HepG2 (cell line): ENCODE measurements at regions not wholly inside any gene's neighbourhood (a gene's known extent, or its start where the extent isn't known, plus 50 kb on each side); places are given as distances from the start of the nearest gene placed in this dataset.

ENCODE experiments used
- ATAC-seq: fragments of 200-7000 bp; cut with Tn5 transposase; 3 replicates; pipeline ENCODE4 v1.9.1; 2020; ENCODE audit warnings: mild to moderate bottlenecking, moderate library complexity
- BruUV-seq: library from RNA; stranded (reverse); fragments of 400-500 nt; replicated peaks from 2 replicates; lab custom pipeline; 2021; lab: Mats Ljungman, UMichigan
- CTCF ChIA-PET: fragments of 300-600 bp; formaldehyde crosslinking; extraction: SDS; loops from one replicate; lab custom pipeline; 2021; ENCODE audit warnings: low total read pairs, inconsistent platforms, low intra/inter-chr PET ratio; lab: Yijun Ruan, JAX
- POLR2A ChIA-PET: fragments of 350-600 bp; sonication (Branson Sonifier 250); formaldehyde crosslinking; loops from one replicate; lab custom pipeline; 2020; ENCODE audit warnings: antibody characterized with exemption, inconsistent platforms; lab: Yijun Ruan, JAX
- DNase-seq: peaks from one replicate; pipeline ENCODE4 v3.0.0-alpha.2; 2015; ENCODE audit warnings: low spot score
- FAIRE-seq: peaks from 3 replicates; lab custom pipeline; 2011; peaks lifted over from hg19 to GRCh38; lab: Jason Lieb, UNC
- H2AFZ ChIP-seq: one replicate; pipeline ENCODE4 v1.6.1; 2011; ENCODE audit warnings: low read length, inconsistent platforms
- H3K27ac ChIP-seq: fragments of 300-600 bp; 3 replicates; pipeline ENCODE4 v1.8.0; 2011; ENCODE audit warnings: mixed run types, mild to moderate bottlenecking, mixed read lengths, low read length, inconsistent platforms; ENCODE audit not compliant: insufficient read depth; ENCODE audit errors: extremely low read length
- H3K27me3 ChIP-seq, 2 experiments: fragments of 200-600 bp in 1 of 2; 2 replicates in 1 of 2; 3 replicates in 1 of 2; pipeline versions ENCODE4 v1.6.0 to v1.8.0; 2011; ENCODE audit warnings: low read length in 2 of 2, mild to moderate bottlenecking in 2 of 2, moderate library complexity in 2 of 2, inconsistent platforms in 1 of 2; ENCODE audit not compliant: insufficient read depth in 2 of 2, control insufficient read depth in 1 of 2
- H3K36me3 ChIP-seq, 2 experiments: fragments of 200-600 bp in 1 of 2; replicated peaks in 1 of 2; 2 replicates in 1 of 2; 3 replicates in 1 of 2; pipeline versions ENCODE4 v1.5.1 to v1.8.0; 2011; ENCODE audit warnings: low read length in 2 of 2, inconsistent platforms in 1 of 2; ENCODE audit not compliant: insufficient read depth in 2 of 2, control insufficient read depth in 1 of 2
- H3K4me1 ChIP-seq: 2 replicates; pipeline ENCODE4 v1.5.1; 2012; ENCODE audit warnings: low read length, inconsistent platforms; ENCODE audit not compliant: insufficient read depth
- H3K4me2 ChIP-seq: 2 replicates; pipeline ENCODE4 v1.6.0; 2011; ENCODE audit warnings: low read depth, low read length, inconsistent platforms
- H3K4me3 ChIP-seq, 3 experiments: fragments of 200-600 bp in 1 of 3; sonication (generic), shearing (Covaris generic) in 1 of 3; replicated peaks in 1 of 3; 2 replicates each; pipeline ENCODE4 v1.5.1; 2011 to 2016; ENCODE audit warnings: low read length in 3 of 3, inconsistent platforms in 2 of 3, low read depth in 2 of 3, mild to moderate bottlenecking in 2 of 3, control low read depth in 1 of 3, mixed read lengths in 1 of 3; ENCODE audit not compliant: insufficient read depth in 1 of 3
- H3K79me2 ChIP-seq: one replicate; pipeline ENCODE4 v1.6.1; 2011; ENCODE audit warnings: low read length, inconsistent platforms; ENCODE audit not compliant: insufficient read depth
- H3K9ac ChIP-seq: 2 replicates; pipeline ENCODE4 v1.6.0; 2011; ENCODE audit warnings: mild to moderate bottlenecking, low read depth, low read length, inconsistent platforms; ENCODE audit not compliant: insufficient read depth
- H3K9me3 ChIP-seq: 2 replicates; pipeline ENCODE4 v1.5.1; 2012; ENCODE audit warnings: mild to moderate bottlenecking, low read length
- H4K20me1 ChIP-seq: 2 replicates; pipeline ENCODE4 v1.6.0; 2011; ENCODE audit warnings: inconsistent platforms, mild to moderate bottlenecking, low read length, moderate library complexity; ENCODE audit not compliant: insufficient read depth
- CBX2 ChIP-seq, 2 experiments: fragments of 200-600 bp in 1 of 2; sonication (generic); formaldehyde crosslinking in 1 of 2; IDR thresholded peaks; 2 replicates each; pipeline versions ENCODE4 v1.7.0 to v1.8.1; 2018 to 2022; ENCODE audit warnings: low read depth in 2 of 2, low read length in 1 of 2, mild to moderate bottlenecking in 1 of 2, missing genetic modification reagents in 1 of 2
- GABPB1 ChIP-seq: IDR thresholded peaks from 2 replicates; pipeline ENCODE4 v1.6.1; 2016; ENCODE audit warnings: mild to moderate bottlenecking, missing genetic modification reagents, moderate library complexity, missing compliant biosample characterization
- ISL2 ChIP-seq: sonication (generic); formaldehyde crosslinking; IDR thresholded peaks from 2 replicates; pipeline ENCODE4 v1.5.0; 2020; ENCODE audit warnings: missing genetic modification reagents
- MAZ ChIP-seq, 2 experiments: sonication (generic) in 1 of 2; formaldehyde crosslinking in 1 of 2; IDR thresholded peaks; 2 replicates each; pipeline versions ENCODE4 v1.5.0 to v1.6.1; 2012 to 2020; ENCODE audit warnings: low read depth in 2 of 2, mild to moderate bottlenecking in 2 of 2, borderline replicate concordance in 1 of 2, improper control_type of control experiment in 1 of 2, low read length in 1 of 2, missing genetic modification reagents in 1 of 2, moderate library complexity in 1 of 2
- MIER2 ChIP-seq: IDR thresholded peaks from 2 replicates; pipeline ENCODE4 v1.6.1; 2016; ENCODE audit warnings: missing biosample characterization, missing genetic modification reagents
- ZMYM3 ChIP-seq: sonication (generic); formaldehyde crosslinking; IDR thresholded peaks from 2 replicates; pipeline ENCODE4 v1.5.1; 2020; ENCODE audit warnings: mild to moderate bottlenecking, missing genetic modification reagents
- ZNF629 ChIP-seq: sonication (generic); formaldehyde crosslinking; conservative IDR thresholded peaks from 2 replicates; pipeline ENCODE4 v1.5.0; 2020; ENCODE audit warnings: missing genetic modification reagents
- ZNF678 ChIP-seq: sonication (generic); formaldehyde crosslinking; IDR thresholded peaks from 2 replicates; pipeline ENCODE4 v1.4.0; 2020; ENCODE audit warnings: mild to moderate bottlenecking, missing genetic modification reagents
- ZNF704 ChIP-seq: sonication (generic); formaldehyde crosslinking; IDR thresholded peaks from 2 replicates; pipeline ENCODE4 v1.8.1; 2023; ENCODE audit warnings: mild to moderate bottlenecking, inconsistent platforms, moderate library complexity, missing genetic modification reagents, borderline replicate concordance
- ZNF768 ChIP-seq: sonication (generic); formaldehyde crosslinking; IDR thresholded peaks from 2 replicates; pipeline ENCODE4 v1.4.0; 2020; ENCODE audit warnings: missing genetic modification reagents
- ZNF891 ChIP-seq: sonication (generic); formaldehyde crosslinking; IDR thresholded peaks from 2 replicates; pipeline ENCODE4 v1.5.0; 2020; ENCODE audit warnings: mild to moderate bottlenecking, missing genetic modification reagents
- WGBS: methylation state at CpG from one replicate; pipeline ENCODE4 v1.1.6; 2017; ENCODE audit warnings: low lambda C conversion rate; 5-methylcytosine and 5-hydroxymethylcytosine counted together
- in situ Hi-C: cut with HindIII; loops from 2 replicates; pipeline ENCODE4 v1.10.0; 2017; ENCODE audit warnings: low pct_unique_long_range_greater_than_20kb; ENCODE audit not compliant: extremely low pct_ligation_motif_present
- intact Hi-C: fragments of 100-400 bp; cut with micrococcal nuclease; formaldehyde crosslinking; loops from one replicate; pipeline ENCODE4 v1.10.0; 2022; ENCODE audit not compliant: unreplicated experiment

GRCh38 chr7:1301054-1301881 is 68.6 kb downstream of the UNCX start:
- ChIA-PET CTCF (no interaction called here), POLR2A (no interaction called here)
- Histone ChIP-seq H3K4me3 (no peak overlapping the region), H3K27me3 (peaks cover 8 to 51% of the 10 kb centered on the region in 2 experiments; a peak in 4 of 5 replicates), H2AFZ (no peak overlapping the region), H3K27ac (no peak overlapping the region), H3K4me2 (no peak overlapping the region; the same call in 1 of the 2 replicates), H3K79me2 (no peaks in the 10 kb centered on the region), H3K9ac (no peak overlapping the region), H3K36me3 (no peaks in the 10 kb centered on the region), H4K20me1 (no peaks in the 10 kb centered on the region), H3K4me1 (peaks cover 14% of the 10 kb centered on the region), H3K9me3 (no peaks in the 10 kb centered on the region)
- no TSS peak for BruUV-seq
- ATAC-seq = peak; percentile 16; the same call in 2 of the 3 replicates
- 21% methylated on average over 16 of the region's 23 CpGs for WGBS
- intact Hi-C loops (no loop called here), in situ Hi-C loops (no loop called here)
- no peak for DNase-seq
- FAIRE-seq = no peak
- TF ChIP-seq GABPB1 (CRISPR knock-in tag) (no peak), ZNF768 (CRISPR knock-in tag) (peak; percentile 95), ZNF678 (CRISPR knock-in tag) (no peak), ZNF629 (CRISPR knock-in tag) (peak; percentile 55; the same call in 1 of the 2 replicates), ZMYM3 (CRISPR knock-in tag) (0 out of 2 replicates have a peak, but pooled peaks have one; percentile 27)

- Histone ChIP-seq H2AFZ (no peak overlapping the region), H4K20me1 (no peaks in the 10 kb centered on the region), H3K36me3 (no peaks in the 10 kb centered on the region), H3K4me1 (peaks cover 14% of the 10 kb centered on the region), H3K4me3 (no peak overlapping the region), H3K9ac (no peak overlapping the region), H3K27me3 (peaks cover 5 to 45% of the 10 kb centered on the region in 2 experiments; a peak in 4 of 5 replicates), H3K27ac (no peak overlapping the region), H3K79me2 (no peaks in the 10 kb centered on the region), H3K9me3 (no peaks in the 10 kb centered on the region), H3K4me2 (no peak overlapping the region)
- intact Hi-C loops = no loop called here
- ChIA-PET CTCF (no interaction called here), POLR2A (no interaction called here)
- 68% methylated on average over 7 of the region's 16 CpGs for WGBS
- DNase-seq = no peak
- no peak for ATAC-seq
- BruUV-seq = no TSS peak
- TF ChIP-seq ZNF704 (CRISPR knock-in tag) (no peak), CBX2 (IDR thresholded peaks at IDR 0.05; ENCODE audit: low read depth, low read length) (no peak), CBX2 (CRISPR knock-in tag; IDR thresholded peaks at IDR 0.05; ENCODE audit: low read depth) (no peak), ISL2 (CRISPR knock-in tag) (no peak), MIER2 (CRISPR knock-in tag) (no peak), ZNF891 (no peak), MAZ (IDR thresholded peaks at IDR 0.05; ENCODE audit: borderline replicate concordance, low read depth, low read length) (no peak), MAZ (CRISPR knock-in tag; IDR thresholded peaks at IDR 0.05; ENCODE audit: low read depth) (no peak)
- no peak for FAIRE-seq
- in situ Hi-C loops = no loop called here
Observed at GRCh38 chr7:1301882-1302251, 69.2 kb downstream of the UNCX start.
